ENCODE measurements at regions not wholly inside any gene's neighbourhood (a gene's known extent, or its start where the extent isn't known, plus 50 kb on each side); places are given as distances from the start of the nearest gene placed in this dataset.

GRCh38 chr14:94681300-94682060 is 69.3 kb downstream of the SERPINA3 start:
- intact Hi-C loops (cut with DNase I) = no loop called here
- DNase-seq = peak; percentile 45
- Histone ChIP-seq H3K36me3 (no peaks in the 10 kb centered on the region), H3K4me3 (no peak overlapping the region), H3K4me1 (peaks cover 0 to 3% (median 0%) of the 10 kb centered on the region in 4 donors), H3K27me3 (no peaks in the 10 kb centered on the region), H3K9me3 (no peaks in the 10 kb centered on the region), H3K27ac (no peak overlapping the region)
- TF ChIP-seq POLR2AphosphoS5 (IDR thresholded peaks at IDR 0.05) (no peak), POLR2A (IDR thresholded peaks at IDR 0.05) (no peak), CTCF (IDR thresholded peaks at IDR 0.05) (no peak), EP300 (IDR thresholded peaks at IDR 0.05) (no peak)
- 74 to 77% methylated on average over 15 of the region's 15 CpGs for WGBS, 2 donors

GRCh38 chr14:94680862-94681288 is 68.7 kb downstream of the SERPINA3 start:
- 60 to 73% methylated on average over 6 of the region's 6 CpGs for WGBS, 2 donors
- no peaks in the 10 kb centered on the region for H3K27me3 ChIP-seq
- no peak overlapping the region for H3K27ac ChIP-seq
- peaks cover 0 to 3% (median 0%) of the 10 kb centered on the region in 4 donors for H3K4me1 ChIP-seq
- H3K4me3 ChIP-seq = no peak overlapping the region
- intact Hi-C loops (cut with DNase I) = no loop called here
- H3K36me3 ChIP-seq = no peaks in the 10 kb centered on the region
- no peak for TF ChIP-seq EP300 (IDR thresholded peaks at IDR 0.05)
- no peak for TF ChIP-seq POLR2A (IDR thresholded peaks at IDR 0.05)
- no peak for TF ChIP-seq CTCF (IDR thresholded peaks at IDR 0.05)
- no peak for TF ChIP-seq POLR2AphosphoS5 (IDR thresholded peaks at IDR 0.05)
- no peaks in the 10 kb centered on the region for H3K9me3 ChIP-seq
- peak; percentile 41 for DNase-seq

GRCh38 chr14:94679937-94680861 is 68.0 kb downstream of the SERPINA3 start:
- peak; percentile 50 for DNase-seq
- Histone ChIP-seq H3K9me3 (no peaks in the 10 kb centered on the region), H3K4me3 (no peak overlapping the region), H3K36me3 (no peaks in the 10 kb centered on the region), H3K4me1 (peaks cover 0 to 3% (median 0%) of the 10 kb centered on the region in 4 donors), H3K27ac (no peak overlapping the region), H3K27me3 (no peaks in the 10 kb centered on the region)
- no peak for TF ChIP-seq POLR2AphosphoS5 (IDR thresholded peaks at IDR 0.05)
- intact Hi-C loops (cut with DNase I) = no loop called here
- 64 to 76% methylated on average over 19 of the region's 19 CpGs for WGBS, 2 donors

GRCh38 chr14:94679106-94679810 is 67.1 kb downstream of the SERPINA3 start:
- Histone ChIP-seq H3K27ac (no peak overlapping the region), H3K36me3 (no peaks in the 10 kb centered on the region), H3K4me3 (no peak overlapping the region), H3K4me1 (peaks cover 0 to 3% (median 0%) of the 10 kb centered on the region in 4 donors), H3K27me3 (no peaks in the 10 kb centered on the region), H3K9me3 (no peaks in the 10 kb centered on the region)
- peak; percentile 27 for DNase-seq
- intact Hi-C loops (cut with DNase I) = no loop called here
- WGBS, 2 donors = 75 to 87% methylated on average over 9 of the region's 9 CpGs
- TF ChIP-seq POLR2A (IDR thresholded peaks at IDR 0.05) (no peak), CTCF (IDR thresholded peaks at IDR 0.05) (no peak), EP300 (IDR thresholded peaks at IDR 0.05) (no peak)
